Neural progenitor cell (in vitro differentiated cells): ENCODE measurements at regions not wholly inside any gene's neighbourhood (a gene's known extent, or its start where the extent isn't known, plus 50 kb on each side); places are given as distances from the start of the nearest gene placed in this dataset.

ENCODE experiments used
- EZH2 ChIP-seq: fragments of 200-600 bp; sonication (generic); IDR thresholded peaks from 2 replicates; pipeline ENCODE4 v1.6.1; 2017; ENCODE audit warnings: antibody characterized with exemption, mild to moderate bottlenecking, moderate library complexity
- TF ChIP-seq, protein P1 (sequence below): fragments of 200-600 bp; sonication (generic); IDR thresholded peaks from 2 replicates; pipeline ENCODE4 v1.5.1; 2017; ENCODE audit warnings: antibody characterized with exemption, mild to moderate bottlenecking

DNA sequence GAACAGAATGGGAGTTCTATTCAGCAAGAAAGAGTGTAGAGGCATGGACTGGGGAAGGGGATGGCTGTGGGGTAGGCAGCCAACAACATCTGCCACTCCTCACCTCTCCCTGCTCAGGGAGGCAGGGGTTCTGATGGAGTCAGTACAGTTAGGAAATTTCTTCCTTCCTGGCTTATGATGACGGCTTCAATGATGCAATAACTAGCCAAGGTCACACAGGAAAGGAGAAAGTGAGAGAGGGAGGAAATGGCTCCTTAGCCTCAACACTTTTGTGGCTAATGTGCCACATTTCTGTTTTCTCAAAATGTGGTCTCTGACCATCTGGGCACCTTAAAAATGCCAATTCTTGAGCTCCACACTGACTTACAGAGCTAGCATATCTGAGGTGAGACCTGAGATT lies 79.3 kb upstream of the PDZD8 start:
- no peak for TF ChIP-seq EZH2
- TF ChIP-seq, protein P1, sequence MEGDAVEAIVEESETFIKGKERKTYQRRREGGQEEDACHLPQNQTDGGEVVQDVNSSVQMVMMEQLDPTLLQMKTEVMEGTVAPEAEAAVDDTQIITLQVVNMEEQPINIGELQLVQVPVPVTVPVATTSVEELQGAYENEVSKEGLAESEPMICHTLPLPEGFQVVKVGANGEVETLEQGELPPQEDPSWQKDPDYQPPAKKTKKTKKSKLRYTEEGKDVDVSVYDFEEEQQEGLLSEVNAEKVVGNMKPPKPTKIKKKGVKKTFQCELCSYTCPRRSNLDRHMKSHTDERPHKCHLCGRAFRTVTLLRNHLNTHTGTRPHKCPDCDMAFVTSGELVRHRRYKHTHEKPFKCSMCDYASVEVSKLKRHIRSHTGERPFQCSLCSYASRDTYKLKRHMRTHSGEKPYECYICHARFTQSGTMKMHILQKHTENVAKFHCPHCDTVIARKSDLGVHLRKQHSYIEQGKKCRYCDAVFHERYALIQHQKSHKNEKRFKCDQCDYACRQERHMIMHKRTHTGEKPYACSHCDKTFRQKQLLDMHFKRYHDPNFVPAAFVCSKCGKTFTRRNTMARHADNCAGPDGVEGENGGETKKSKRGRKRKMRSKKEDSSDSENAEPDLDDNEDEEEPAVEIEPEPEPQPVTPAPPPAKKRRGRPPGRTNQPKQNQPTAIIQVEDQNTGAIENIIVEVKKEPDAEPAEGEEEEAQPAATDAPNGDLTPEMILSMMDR, result no peak
